HepG2 (cell line): ENCODE measurements at regions not wholly inside any gene's neighbourhood (a gene's known extent, or its start where the extent isn't known, plus 50 kb on each side); places are given as distances from the start of the nearest gene placed in this dataset.

Experiments used
- CAMTA2 ChIP-seq: sonication (generic); formaldehyde crosslinking; IDR thresholded peaks from 2 replicates; pipeline ENCODE4 v1.4.0; 2020; ENCODE audit warnings: mild to moderate bottlenecking, missing genetic modification reagents, borderline replicate concordance
- CTCF ChIP-seq: sonication (generic); formaldehyde crosslinking; IDR thresholded peaks from 2 replicates; pipeline ENCODE4 v1.5.0; 2020; ENCODE audit warnings: mild to moderate bottlenecking, missing genetic modification reagents, moderate library complexity
- FOXA3 ChIP-seq: IDR thresholded peaks from 2 replicates; pipeline ENCODE4 v1.6.1; 2016; ENCODE audit warnings: missing genetic modification reagents, missing compliant biosample characterization
- MED1 ChIP-seq: sonication (generic); formaldehyde crosslinking; IDR thresholded peaks from 2 replicates; pipeline ENCODE4 v1.4.0; 2020; ENCODE audit warnings: missing genetic modification reagents
- ZNF121 ChIP-seq: sonication (generic); formaldehyde crosslinking; IDR thresholded peaks from 2 replicates; pipeline ENCODE4 v1.5.0; 2020; ENCODE audit warnings: mild to moderate bottlenecking, missing genetic modification reagents
- ZNF775 ChIP-seq: sonication (generic); formaldehyde crosslinking; IDR thresholded peaks from 2 replicates; pipeline ENCODE4 v1.4.0; 2020; ENCODE audit warnings: missing genetic modification reagents, mild to moderate bottlenecking, moderate library complexity, borderline replicate concordance
- ZNF800 ChIP-seq: sonication (generic); formaldehyde crosslinking; IDR thresholded peaks from 2 replicates; pipeline ENCODE4 v1.4.0; 2020; ENCODE audit warnings: missing genetic modification reagents

- TF ChIP-seq CAMTA2 (CRISPR knock-in tag) (no peak), ZNF800 (CRISPR knock-in tag) (no peak), CTCF (CRISPR knock-in tag) (no peak), ZNF775 (CRISPR knock-in tag) (no peak), MED1 (CRISPR knock-in tag) (no peak), ZNF121 (no peak), FOXA3 (no peak)
These were observed 221.1 kb upstream of the ACTBL2 start for GRCh38 chr5:57703721-57704120.
